ENCODE measurements at regions not wholly inside any gene's neighbourhood (a gene's known extent, or its start where the extent isn't known, plus 50 kb on each side); places are given as distances from the start of the nearest gene placed in this dataset.
A peak's percentile ranks its signal among the peaks of the same experiment; 100 is the strongest.

DNA sequence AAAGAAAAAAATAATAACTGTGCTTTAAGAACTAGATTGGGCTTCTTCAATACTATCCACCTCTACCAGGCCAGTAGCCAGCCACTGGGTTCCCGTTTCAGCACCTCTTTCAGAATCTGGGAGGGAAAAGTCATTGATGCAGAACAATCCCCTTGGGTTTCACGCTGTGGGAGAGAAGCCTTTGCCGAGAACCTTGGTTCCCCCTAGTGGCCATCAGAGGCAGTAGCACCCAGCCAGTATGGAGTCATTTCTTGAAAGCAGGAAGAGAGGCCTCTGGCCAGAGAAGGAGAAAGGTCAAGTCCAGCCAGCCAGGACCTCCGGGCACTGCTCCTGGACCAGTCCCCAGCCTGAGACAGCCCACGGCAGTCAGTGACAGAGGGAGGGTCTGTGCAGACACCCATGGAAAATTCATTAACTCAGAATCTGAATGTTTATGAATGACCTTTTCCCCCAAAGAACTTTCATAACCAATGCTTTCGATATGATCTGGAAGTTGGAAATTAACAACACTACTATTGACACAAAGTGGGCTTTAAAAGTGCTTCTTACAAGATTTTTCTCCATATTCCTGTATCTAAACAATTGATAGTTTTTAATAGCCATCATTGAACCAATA, 51.2 kb upstream of the CDH5 start:
- DNase-seq, result peak in 39 of 56 donors; percentile 9 to 77 (median 34)

DNA sequence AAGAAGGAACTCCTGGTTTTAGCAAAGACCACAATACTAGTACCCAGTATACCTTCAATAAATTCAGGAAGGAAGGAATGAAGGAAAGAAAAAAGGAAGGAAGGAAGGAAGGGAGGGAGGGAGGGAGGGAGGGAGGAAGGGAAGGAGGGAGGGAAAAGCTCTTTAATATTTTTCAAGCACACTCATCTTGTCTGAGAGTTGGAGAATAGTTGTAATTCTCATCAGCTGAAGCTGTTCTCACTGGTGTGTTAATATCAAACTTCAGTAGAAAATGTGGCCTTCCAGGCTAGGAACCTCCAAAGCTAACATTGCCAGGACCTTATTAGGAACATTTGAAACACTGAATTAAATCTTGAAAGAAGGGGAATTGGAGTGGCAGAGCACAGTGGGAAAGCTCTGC, 55.2 kb upstream of the CDH5 start:
- DNase-seq, result no peak

DNA sequence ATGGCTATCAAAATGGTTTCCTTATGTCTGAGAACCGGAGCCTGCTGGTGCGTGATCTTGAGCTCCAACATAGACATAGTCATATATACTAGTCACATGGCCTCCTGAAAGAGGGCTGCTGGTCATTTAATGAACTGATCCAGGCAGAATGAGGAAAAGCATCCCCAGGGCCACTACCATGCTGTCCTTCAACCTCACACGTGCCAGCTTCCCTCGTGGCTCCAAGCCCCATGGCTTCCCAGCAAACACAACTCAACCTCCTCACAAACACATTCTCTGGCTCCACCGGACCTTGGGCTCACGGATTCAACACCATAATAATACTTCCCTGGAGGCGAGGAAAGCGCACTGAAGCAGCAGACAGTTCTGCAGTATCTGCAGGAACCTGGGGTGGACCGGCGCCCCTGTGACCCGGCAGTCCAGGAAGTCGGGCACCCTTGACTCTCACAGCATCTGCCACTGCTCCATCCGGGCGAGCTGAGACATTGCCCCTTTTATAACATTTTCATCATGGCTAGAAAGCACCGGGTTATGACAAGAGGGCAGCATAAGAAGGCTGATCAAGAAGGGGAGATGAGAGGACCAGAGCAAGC, 57.2 kb upstream of the CDH5 start:
- no peak for DNase-seq

DNA sequence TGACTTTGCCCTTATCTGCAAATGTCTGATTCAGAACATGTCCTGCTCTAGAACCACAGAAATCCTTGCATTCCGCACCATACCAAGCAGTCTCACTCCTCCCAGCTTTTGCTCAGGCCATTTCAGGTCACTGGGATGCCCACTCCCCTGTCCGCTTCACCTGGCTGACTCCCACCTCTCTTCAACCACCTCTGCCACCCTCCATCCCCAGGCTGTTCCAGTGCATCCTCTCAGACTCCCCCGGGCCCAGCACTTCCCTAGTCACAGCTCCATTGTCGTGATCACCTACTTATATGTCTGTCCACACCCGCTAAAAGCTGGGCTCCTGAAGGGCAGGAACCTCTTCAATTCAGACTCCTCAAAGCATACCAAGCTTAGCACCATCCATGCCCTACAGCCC, 58.4 kb upstream of the CDH5 start:
- DNase-seq, result no peak

DNA sequence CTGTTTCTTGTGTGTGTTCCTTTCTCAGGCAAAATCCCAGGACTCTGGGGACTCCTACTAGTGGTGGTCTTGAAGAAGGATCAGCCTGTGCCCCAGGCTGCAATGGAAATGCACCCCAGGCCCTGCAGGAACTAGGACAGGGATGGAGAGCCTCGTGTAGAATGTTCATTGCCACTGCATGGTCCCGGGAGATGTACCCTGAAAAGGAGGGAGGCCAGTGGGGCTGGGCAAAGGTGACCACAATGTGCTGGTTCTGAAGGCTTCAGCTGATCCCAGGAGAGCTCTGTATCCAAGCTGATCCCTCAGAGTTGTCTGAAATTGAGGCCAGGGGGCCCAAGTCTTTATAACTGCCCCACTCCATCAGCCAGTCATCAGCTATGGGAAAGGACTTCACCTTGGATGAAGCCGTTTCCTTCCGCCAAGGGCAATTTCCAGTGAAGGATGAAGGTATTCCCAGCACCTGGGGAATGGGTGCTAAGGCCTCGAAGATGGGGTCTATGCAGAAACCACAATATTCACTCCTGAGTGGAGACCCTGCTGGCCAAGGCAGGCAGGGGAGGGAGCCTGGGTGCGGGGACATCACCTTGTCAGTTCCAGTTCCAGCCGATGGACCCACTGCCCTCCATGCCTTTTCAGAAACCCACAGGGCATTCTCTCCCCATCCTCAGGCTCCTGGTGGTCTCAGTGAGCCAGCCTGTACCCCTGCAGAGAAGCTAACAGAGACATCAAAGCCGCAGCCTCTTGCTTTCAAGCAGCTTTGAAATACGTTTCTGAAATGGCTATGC, 59.9 kb upstream of the CDH5 start:
- no peak for DNase-seq

DNA sequence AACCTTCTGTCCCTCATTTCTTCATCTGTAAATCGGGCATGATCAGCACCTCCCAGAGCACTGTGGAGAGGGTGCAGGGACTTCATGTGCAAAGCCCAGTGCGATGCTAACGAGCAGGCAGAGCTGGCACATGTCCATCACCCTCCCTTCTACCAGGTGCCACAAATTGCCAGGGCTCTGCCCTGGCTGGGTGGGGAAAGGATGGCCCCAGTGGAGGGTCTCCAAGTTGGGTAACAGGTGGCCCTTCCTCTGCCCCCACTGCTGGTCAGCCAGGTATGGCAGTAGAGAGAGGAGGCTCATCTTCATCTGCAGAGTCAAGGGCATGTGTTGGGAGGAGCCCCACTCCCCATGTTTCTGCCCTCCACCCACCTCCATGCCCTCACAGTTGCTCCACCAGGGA, 61.5 kb upstream of the CDH5 start:
- no peak for DNase-seq

DNA sequence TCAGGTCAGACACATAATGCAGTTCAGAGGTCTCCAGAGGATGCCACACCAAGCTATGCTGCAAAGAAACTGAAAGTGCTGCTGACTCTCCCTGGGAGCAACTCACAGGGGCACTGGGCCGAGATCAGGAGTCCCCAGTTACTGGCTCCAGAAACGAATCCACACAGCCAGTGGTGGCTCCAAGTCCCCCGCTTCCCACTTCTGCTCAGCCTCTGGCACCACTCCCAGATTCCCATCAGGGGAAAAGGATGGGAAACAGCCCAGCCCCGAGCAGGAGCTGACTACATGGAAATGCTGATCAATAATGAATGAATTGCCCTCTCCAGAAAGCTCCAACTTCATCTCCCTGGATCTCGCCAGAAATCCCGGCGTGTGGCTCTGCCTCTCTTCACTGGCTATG, 62.3 kb upstream of the CDH5 start:
- peak in 1 of 56 donors; percentile 19 for DNase-seq

DNA sequence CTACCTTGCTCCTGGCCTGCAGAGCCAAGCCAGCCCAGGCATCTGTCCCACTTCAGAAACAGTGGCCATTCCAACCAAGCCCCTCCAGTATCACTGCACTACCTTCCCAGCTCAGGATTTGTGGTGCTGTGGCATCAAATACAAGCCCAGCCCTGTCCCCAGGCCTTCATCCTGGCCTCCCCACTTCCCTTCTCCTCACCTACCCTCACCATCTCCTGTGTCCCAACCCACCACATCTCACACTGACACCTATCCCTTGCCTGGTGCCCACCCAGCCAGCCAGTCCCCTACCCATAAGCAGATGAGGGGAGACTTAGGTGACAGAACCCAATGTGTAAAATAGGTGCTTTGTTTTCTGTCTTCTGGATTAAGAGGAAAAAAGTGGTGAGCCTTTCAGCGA, 66.0 kb upstream of the CDH5 start:
- DNase-seq, result no peak

DNA sequence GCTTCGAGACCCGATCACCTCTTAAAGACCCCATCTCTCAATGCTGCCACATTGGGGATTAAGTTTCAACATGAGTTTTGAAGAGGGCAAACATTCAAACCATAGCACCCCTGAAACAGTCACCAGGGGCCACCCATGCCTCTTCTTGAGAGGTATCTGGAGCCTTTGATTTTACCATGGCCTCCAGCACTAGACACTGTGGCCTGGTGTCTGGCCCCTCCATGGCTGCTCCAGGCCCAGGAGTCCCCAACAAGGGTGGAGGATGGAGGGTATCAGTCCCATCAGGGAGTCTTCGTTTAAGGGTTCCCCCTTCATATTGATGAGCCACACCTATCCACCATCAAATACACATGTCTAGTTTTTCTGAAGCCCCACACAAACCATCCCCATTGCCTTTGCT, 66.5 kb upstream of the CDH5 start:
- DNase-seq, result no peak

DNA sequence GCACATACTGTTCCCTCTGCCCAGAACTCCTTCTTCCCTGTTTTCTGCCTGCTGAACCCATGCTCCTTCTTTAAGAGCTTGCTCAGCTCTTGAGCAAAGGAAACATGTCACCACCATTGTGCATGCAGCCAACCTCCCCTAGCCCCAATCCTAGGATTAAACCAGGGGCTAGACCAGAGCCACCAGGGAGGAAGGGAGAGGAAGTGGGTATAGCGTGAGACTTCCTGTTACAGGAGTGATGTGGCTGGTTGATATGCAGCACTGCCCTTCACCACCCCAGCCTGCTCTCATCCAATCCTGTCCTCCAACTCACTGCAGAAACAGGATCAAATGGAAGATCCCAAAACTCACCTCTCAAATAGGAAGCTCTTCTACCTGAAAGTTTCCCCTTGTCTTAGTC, 67.1 kb upstream of the CDH5 start:
- no peak for DNase-seq

DNA sequence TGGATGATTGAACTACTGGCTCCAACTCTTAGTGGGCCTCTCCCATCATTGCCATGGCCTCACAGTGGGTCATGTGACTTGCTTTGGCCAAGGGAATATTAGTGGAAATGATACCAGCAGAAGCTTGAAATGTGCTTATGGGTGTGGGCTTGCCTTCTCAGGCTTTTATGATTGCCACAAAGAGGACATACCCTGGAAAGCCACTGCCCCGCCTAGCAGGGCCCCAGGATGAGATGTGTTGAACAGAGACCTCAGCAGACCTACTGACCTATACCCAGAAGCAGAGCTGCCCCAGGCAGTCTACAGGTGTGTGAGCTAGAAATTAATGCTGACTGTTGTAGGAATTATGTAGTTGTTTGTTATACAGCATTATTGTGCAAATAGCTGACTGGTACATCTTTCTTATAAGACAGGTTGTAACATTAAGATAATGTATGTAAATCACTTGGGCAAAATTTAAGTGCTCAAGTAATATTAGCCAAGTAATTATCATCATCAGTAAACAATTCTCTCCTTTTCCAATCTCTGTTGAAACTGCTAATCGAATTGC, 67.8 kb upstream of the CDH5 start:
- DNase-seq, result no peak

DNA sequence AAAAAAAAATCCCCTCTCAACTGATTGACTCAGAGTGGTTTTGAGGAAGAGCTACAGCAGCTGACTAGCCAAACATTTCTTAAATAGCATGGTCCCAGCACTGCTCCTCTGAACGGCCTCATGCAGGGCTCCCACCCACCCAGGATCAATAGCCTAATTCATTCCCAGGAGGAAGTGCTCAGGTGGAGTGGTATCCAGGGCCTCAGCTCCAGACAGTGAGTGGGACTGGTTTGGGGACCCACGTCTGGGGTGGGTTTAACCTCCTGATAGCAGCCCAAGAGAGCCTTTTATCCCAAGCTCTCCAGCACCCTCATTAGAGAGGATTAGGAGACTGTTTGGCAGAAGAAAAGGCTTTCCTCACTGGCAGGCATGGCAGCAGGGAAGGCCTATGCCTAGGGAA, 68.5 kb upstream of the CDH5 start:
- DNase-seq, result no peak

DNA sequence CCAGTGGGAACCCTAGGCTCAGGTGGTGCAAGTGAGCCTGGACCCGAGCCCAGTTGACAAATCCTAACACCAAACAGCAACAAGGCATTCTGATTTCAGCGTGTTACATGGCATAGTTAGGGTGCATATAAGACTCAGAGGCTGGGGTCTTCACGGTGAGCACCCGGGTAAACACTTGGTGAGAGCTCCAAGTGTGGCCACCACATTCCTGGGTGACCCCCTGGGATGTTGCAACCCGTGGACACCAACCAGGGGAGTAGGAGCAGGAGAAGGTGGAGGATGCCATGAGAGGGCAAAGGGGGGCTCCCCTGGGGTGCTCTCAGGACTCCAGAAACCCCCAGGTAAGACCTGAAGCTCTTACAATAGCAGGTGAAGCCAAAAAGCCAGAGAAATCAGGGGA, 69.9 kb upstream of the CDH5 start:
- no peak for DNase-seq

DNA sequence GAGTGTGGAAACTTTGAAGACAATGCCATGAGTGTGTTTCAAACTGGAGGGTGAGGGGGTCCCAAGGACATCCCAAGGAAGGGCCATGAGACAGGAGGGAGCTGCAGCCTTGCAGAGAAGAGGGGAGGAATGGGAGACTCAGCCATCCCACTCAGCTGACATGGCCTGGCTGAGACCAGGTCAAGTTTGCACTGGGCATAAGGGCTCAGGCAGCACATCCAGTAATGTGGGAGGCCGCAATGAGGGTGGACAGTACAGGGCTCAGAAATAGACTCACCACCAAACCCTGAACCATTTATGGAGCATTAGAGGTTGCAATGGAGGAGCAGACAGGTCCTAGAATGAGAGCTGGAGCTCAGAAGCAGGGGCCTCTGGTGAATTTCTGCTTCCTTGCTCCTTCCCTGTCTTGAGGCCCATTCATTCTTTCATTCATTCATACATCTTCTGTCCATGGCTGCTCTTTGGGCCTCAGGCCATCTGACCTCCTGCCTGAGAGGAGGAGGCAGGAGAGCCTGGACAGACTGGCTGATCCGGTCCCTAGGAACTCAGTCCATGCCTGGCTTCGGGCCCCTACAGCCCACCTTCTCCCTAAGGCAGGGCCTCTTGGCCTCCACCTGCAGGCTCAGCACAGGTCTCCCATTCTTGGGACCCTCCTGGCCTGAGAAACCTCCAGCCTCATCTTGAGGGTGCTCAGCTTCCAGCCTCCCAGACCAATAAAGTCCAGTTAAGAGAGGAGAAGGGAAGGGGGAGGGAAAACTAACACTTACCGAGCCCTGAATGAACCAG, 70.5 kb upstream of the CDH5 start:
- DNase-seq, result no peak

DNA sequence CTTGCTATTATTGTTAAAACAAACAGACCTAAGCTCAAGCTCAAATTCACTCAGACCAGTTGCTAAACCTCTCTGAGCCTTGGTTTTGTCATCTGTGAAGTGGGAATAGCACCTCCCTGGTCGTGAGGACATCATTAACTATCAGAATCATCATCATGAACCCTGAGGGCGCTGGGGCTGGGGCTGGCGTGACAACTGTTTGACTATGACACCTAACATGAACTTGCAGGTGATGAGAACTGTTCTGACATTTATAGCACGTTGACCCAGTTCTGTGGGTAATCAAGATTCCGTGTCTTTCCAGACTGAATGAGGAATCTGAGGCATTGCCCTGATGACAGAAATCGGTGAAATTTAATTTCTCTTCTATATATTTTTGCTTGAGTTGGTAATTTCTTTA, 71.3 kb upstream of the CDH5 start:
- no peak for DNase-seq

DNA sequence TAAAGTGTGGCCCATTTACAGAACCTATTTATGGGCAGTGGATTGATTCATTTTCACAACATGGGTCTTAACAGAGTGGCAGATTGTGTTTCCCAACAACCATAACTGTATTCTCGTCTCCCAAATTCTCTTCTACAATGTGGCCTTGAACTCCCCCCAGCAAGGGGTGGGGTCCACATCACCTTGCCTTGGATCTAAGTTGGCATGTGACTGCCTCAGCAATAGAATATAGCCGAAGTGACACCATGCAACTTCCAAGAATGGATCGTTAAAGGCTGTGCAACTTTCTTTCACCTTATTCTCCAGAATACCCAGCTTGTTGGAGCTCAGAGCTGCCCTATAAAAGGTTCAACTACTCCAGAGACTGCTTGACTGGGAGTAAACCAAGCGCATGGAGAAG, 72.0 kb upstream of the CDH5 start:
- no peak for DNase-seq

DNA sequence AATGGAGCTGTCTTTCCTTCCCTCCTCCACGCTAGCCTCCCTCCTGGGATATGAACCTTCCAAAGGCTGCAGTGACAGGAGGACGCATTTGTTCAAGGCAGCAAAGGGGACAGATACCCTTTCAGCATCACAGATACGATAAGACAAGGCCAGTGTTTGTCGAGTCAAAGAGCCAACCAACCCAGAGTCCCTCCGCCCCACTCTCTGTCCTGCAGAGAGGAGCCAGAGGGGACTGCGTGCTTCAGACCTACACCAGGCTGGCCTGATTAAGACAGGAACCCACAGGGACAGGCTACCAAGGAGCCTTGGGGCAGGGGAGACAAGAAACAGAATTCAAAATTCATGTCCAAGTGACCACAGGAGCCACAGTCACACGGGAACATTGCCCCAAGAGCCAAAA, 72.6 kb upstream of the CDH5 start:
- DNase-seq, result no peak

DNA sequence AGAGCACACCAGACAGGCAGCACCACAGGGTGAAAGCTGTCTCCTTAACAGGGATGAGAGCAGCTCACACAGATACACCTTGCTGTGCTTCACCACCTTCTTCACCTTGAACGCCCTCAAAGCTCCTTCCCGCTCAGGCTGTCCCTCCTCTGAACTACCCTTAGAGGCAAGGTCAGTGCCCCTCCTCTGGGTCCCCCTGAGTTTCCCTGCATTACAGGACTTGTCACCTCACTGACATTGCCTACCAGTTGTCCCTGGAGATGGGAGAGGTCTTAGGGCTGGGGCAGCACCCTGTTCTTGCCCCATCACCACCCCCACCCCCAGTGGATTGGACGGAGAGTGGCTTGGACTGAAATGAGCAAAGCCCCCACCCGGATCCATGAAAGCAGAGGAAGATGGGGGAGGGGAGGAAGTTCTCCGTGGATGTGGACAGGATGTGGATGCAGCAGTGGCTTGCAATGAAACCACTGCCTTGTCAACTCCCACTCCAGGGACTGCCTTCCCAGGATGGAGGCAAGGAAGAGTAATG, 73.2 kb upstream of the CDH5 start:
- DNase-seq, result no peak

DNA sequence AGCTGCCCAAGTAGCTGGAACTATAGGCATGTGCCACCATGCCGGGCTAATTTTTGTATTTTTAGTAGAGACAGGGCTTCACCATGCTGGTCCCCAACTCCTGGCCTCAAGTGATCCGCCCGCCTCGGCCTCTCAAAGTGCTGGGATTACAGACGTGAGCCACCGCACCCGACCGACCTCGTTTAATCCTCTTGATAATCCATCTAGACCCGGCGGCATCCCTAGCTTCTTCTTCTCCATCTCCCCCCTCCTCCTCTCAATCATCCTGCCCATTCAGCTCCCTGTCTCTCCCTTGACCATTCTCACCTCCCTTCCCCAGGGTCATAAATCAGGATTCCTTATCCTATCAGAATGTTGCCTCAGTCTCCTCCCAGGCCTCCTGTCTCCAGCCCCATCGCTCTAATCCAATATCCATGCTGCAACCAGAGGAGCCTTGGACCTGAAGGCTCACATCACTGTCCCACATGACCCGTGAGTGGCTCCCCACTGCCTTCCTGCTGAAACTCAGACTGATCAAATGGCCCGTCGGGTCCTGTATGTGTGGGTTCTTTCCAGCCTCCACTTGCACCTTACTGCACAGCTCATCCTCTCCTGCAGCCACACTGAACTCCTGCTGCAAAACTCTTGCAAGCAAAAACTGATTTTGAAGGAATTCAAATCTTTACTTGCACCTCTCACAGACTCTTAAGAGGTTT, 74.1 kb upstream of the CDH5 start:
- DNase-seq, result no peak

DNA sequence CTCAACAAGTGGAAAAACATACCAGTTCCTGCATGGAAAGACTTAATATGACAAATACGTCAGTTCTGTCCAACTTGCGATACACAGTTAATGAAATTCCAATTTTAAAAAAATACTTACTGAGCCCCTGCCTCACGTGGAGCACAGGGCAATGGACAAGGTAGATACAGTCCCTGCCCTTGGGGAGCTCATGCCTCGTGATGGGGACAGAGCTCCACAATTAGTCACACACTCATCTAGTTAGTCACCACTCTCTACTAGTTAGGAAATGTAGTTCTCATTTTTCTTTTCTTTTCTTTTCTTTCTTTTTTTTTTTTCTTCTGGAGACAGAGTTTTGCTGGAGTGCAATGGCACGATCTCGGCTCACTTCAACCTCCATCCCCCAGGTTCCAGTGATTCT, 74.7 kb upstream of the CDH5 start:
- no peak for DNase-seq

DNA sequence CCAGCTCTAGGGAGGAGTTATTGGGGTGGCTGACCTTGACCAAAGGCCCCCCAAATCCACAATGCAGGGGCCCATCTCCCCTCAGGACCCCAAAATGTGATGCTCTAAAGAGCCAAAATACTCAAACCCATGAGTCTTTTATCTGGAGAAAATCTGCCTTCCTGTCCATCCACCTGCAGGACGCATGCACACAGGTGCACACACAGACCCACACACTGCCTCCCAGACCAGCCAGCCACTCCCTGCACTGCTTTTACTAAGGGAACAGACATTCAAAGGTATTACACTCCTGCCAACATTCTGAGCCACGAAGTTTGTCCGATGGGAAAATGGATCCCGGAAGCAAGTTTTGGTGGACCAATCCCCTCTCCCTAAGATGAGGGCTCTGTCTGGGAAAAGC, 76.1 kb upstream of the CDH5 start:
- no peak for DNase-seq
